ENCODE measurements at regions not wholly inside any gene's neighbourhood (a gene's known extent, or its start where the extent isn't known, plus 50 kb on each side); places are given as distances from the start of the nearest gene placed in this dataset.

DNA sequence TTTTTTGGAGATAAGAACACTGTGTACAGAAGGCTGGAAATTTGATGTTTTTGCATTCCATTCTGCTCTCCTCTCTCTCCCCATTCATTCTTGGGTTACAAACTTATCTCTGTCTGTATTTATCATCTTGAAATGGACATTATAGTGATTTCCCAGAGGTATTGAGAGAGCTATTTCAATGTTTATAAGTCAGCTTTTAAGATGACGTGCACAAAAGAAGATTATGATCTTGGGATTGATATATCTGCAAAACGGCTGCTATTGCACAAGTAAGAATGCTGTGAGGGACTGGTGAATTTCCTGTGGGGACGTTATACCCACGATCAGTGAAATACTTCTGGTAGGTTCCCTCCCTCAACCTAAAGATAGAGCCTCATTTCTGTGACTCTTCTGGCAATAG, 61.0 kb upstream of the DTNA start:
- DNase-seq, result no peak

DNA sequence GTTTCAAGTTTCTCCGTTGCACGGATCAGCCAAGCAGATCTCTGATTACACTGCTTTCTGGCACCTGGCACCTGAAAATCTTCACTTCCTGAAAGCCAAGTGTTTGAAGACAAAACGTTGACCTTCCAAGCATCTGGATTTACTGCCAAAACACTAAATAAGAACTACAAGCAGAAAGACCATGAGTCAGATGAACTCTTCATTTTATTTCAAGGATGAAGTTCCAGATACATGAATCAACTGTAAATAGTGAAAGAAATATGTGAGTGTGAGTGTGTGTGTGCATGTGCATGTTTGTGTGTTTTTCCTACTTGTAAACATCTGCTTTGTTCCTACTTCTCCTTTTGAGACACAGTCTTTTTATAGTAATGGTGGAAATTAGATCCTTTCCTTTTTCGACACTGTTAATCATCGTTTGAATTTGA, 60.0 kb upstream of the DTNA start:
- DNase-seq, result no peak

GRCh38 chr18:34651586-34652369, 58.3 kb upstream of the DTNA start:
- DNase-seq, result no peak

GRCh38 chr18:34655131-34655530, 55.0 kb upstream of the DTNA start:
- no peak for DNase-seq

DNA sequence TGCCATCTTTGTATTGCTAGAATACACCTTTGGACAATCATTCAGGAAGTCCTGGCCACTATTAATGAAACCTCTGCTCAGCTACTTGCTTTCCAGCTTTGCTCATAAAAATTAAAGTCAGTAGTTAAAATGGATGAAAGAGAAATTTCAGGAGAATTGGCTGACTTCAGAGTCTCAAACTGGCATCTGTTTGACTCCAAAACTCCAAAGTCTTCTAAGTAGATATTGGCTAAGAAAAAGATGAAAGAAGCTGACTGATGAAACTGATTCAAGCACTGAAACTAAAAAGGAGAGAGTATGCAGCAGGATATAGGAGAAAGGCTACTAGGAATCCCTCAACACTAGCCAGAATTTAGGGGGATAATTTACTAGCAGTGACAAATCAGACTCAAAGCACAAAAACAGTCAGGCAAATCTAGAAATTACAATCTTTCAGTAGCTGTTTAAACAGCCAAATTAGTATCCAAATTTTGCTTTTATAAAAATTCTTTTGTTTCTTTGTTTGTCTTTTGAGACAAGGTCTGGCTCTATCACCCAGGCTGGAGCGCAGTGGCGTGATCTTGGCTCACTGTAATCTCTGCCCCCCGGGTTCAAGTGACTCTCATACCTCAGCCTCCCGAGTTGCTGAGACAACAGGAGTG, 52.1 kb upstream of the DTNA start:
- DNase-seq, result no peak

DNA sequence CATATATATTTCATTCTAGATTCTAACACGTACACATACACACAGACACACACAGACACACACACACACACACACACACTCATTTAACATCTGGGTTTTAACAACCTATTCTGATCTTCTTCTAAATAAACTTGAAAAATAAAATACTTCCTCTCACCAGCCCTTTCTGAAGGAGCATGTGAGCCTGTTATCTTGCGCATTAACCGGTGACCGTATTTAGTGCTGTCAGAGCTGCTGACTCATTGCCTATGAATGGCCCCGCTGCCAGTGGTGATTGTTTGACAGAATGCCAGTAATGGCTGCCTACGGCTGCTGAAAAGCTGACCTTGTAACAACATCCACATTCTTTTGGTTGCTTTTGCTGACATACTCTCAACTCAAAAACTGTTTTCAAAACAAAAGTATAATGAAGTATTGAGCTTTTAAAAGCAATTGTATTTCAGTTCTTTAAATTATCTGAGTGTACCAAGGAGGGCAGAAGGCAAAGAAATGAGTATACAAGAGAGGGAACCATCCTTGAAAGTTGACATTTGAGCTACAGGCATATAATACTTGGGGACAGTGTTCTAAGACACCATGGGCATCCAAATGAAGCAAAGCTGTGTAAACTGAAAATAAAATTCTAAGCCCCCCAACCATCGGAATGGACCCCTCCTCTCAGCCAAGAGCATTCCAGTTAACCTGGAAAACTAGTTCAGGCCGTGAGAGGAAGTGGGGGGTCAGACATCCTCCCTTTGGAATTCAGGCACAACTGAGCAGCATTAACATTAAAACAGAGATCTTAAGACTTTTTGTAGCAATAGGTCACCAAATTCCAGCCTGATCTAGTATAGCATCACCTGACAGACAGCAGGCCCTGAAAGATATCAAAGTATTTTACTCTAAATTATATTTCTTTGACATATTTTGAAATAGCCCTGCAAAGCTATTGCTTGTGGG, 50.2 kb upstream of the DTNA start:
- no peak for DNase-seq
